BE2C (cell line): ENCODE measurements at regions not wholly inside any gene's neighbourhood (a gene's known extent, or its start where the extent isn't known, plus 50 kb on each side); places are given as distances from the start of the nearest gene placed in this dataset.

Experiments used
- DNase-seq: peaks from one replicate; pipeline ENCODE4 v3.0.0-alpha.2; 2020
- H3K27me3 ChIP-seq: fragments of 250-450 bp; sonication (Bioruptor Pico); 2 replicates; pipeline ENCODE4 v1.5.1; 2020; ENCODE audit warnings: mild to moderate bottlenecking
- H3K36me3 ChIP-seq: fragments of 250-450 bp; sonication (Bioruptor Pico); 2 replicates; pipeline ENCODE4 v1.5.1; 2020; ENCODE audit warnings: mild to moderate bottlenecking
- H3K4me1 ChIP-seq: fragments of 250-450 bp; sonication (Bioruptor Pico); 2 replicates; pipeline ENCODE4 v1.5.1; 2020
- H3K4me3 ChIP-seq: 2 replicates; pipeline ENCODE4 v1.5.1; 2011; ENCODE audit warnings: low read depth, low read length
- H3K9me3 ChIP-seq: fragments of 250-450 bp; sonication (Bioruptor Pico); 2 replicates; pipeline ENCODE4 v1.5.1; 2020
- CTCF ChIP-seq: IDR thresholded peaks from 2 replicates; pipeline ENCODE4 v1.5.1; 2012; ENCODE audit warnings: mild to moderate bottlenecking, low read depth, low read length

DNA sequence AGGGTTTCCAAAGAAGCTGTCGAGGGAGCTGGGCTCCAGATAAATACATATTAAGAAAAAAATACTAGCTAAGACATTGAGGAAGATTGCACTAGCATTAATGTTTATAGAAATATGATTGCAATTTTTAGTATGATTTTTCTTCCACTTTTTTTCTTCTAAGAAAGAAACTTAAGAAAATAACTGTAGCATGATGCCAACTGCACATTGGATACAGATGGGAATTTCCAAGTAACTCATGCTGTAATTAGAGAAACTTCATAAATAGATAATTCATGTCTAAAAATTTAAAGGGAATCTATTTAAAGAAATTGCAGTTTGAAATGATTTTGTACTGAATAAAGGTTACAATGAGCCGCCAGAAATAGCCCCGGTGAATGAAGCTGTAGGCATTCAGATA lies 119.4 kb downstream of the POLR1F start:
- no peak for DNase-seq
- Histone ChIP-seq H3K27me3 (no peaks in the 10 kb centered on the region), H3K36me3 (no peaks in the 10 kb centered on the region), H3K4me3 (no peak overlapping the region), H3K9me3 (no peaks in the 10 kb centered on the region), H3K4me1 (no peaks in the 10 kb centered on the region)
- no peak for TF ChIP-seq CTCF

DNA sequence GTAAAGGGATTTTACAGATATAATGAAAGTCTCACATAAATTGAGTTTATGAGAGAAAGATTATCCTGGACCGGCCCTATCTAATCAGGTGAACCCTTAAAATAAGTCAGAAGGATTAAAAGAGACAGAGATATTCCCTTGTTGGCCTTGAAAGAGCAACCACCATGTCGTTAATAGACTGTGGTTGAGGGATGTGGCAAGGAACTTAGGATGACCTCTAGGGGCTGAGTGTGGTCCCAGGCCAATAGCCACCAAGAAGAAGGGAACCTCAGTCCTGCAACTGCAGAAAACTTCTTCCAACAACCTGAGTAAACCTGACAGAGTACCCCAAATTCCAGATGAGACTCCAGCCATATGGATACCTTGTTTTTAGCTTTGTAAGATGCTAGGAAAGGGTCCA lies 121.5 kb downstream of the POLR1F start:
- Histone ChIP-seq H3K4me1 (no peaks in the 10 kb centered on the region; the same call in 1 of the 2 replicates), H3K36me3 (no peaks in the 10 kb centered on the region), H3K9me3 (no peaks in the 10 kb centered on the region), H3K4me3 (no peak overlapping the region), H3K27me3 (no peaks in the 10 kb centered on the region)
- peak; percentile 40 for TF ChIP-seq CTCF
- DNase-seq: no peak

GRCh38 chr7:19585761-19586160 lies 123.1 kb downstream of the POLR1F start:
- no peak for DNase-seq
- H3K36me3 ChIP-seq: no peaks in the 10 kb centered on the region
- H3K4me3 ChIP-seq: no peak overlapping the region
- no peaks in the 10 kb centered on the region; the same call in 1 of the 2 replicates for H3K4me1 ChIP-seq
- no peaks in the 10 kb centered on the region for H3K27me3 ChIP-seq
- H3K9me3 ChIP-seq: no peaks in the 10 kb centered on the region
- no peak for TF ChIP-seq CTCF

DNA sequence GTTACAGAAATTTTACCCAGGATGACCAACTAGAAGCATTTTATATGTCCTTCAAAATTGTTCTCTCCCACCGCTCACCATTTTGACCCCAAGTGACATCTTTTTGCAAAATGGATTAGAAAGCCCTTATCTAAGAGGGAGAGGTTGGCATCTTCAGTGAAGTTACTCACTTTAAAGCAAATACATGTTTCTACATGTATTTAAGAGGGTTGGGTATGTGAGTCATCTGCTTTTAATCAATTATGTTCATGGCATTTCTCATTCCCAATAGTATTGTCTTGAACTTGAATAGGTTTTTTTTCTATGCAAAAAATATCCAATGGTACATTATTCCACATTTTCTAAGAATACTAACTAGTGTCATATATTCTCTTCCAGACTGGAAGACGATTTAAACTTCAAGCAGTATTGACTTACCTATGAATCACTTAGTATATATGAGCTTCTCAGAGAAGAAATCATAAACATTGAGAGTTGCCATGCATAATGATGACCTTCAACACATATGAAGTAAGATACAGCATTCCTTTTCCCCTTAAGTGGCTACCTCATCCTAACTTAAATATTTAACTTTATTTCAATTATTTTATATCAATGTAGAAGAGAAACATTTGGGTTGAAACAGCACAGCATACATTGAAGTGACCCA lies 132.8 kb downstream of the POLR1F start:
- H3K4me3 ChIP-seq: no peak overlapping the region
- no peaks in the 10 kb centered on the region for H3K9me3 ChIP-seq
- no peaks in the 10 kb centered on the region for H3K36me3 ChIP-seq
- no peak for TF ChIP-seq CTCF
- H3K27me3 ChIP-seq: no peaks in the 10 kb centered on the region
- DNase-seq: no peak
- no peaks in the 10 kb centered on the region for H3K4me1 ChIP-seq

- Histone ChIP-seq H3K36me3 (no peaks in the 10 kb centered on the region), H3K4me3 (no peak overlapping the region), H3K27me3 (no peaks in the 10 kb centered on the region), H3K4me1 (no peaks in the 10 kb centered on the region), H3K9me3 (no peaks in the 10 kb centered on the region)
- no peak for DNase-seq
- TF ChIP-seq CTCF: no peak
Measured at GRCh38 chr7:19574131-19574530, 134.7 kb downstream of the POLR1F start.

- no peaks in the 10 kb centered on the region for H3K9me3 ChIP-seq
- H3K36me3 ChIP-seq: no peaks in the 10 kb centered on the region
- no peak for TF ChIP-seq CTCF
- DNase-seq: no peak
- H3K4me3 ChIP-seq: no peak overlapping the region
- no peaks in the 10 kb centered on the region for H3K27me3 ChIP-seq
- no peaks in the 10 kb centered on the region for H3K4me1 ChIP-seq
Measured at GRCh38 chr7:19572566-19572965, 136.3 kb downstream of the POLR1F start.
